ENCODE measurements at regions not wholly inside any gene's neighbourhood (a gene's known extent, or its start where the extent isn't known, plus 50 kb on each side); places are given as distances from the start of the nearest gene placed in this dataset.

- Histone ChIP-seq H3K36me3 (ENCODE audit: insufficient read depth, low read length) (no peaks in the 10 kb centered on the region), H3K4me1 (ENCODE audit: insufficient read depth, low read length) (no peaks in the 10 kb centered on the region), H3K27me3 (ENCODE audit: control insufficient read depth in 1 of 2, insufficient read depth in 2 of 2, low read length in 2 of 2) (no peaks in the 10 kb centered on the region), H3K27ac (ENCODE audit: low read depth in 1 of 2, low read length in 2 of 2) (no peak overlapping the region), H3K4me3 (ENCODE audit: low read length) (no peak overlapping the region), H3K9me3 (ENCODE audit: control insufficient read depth in 1 of 2, insufficient read depth in 1 of 2, low read length in 2 of 2) (no peaks in the 10 kb centered on the region)
- TF ChIP-seq, protein P1, sequence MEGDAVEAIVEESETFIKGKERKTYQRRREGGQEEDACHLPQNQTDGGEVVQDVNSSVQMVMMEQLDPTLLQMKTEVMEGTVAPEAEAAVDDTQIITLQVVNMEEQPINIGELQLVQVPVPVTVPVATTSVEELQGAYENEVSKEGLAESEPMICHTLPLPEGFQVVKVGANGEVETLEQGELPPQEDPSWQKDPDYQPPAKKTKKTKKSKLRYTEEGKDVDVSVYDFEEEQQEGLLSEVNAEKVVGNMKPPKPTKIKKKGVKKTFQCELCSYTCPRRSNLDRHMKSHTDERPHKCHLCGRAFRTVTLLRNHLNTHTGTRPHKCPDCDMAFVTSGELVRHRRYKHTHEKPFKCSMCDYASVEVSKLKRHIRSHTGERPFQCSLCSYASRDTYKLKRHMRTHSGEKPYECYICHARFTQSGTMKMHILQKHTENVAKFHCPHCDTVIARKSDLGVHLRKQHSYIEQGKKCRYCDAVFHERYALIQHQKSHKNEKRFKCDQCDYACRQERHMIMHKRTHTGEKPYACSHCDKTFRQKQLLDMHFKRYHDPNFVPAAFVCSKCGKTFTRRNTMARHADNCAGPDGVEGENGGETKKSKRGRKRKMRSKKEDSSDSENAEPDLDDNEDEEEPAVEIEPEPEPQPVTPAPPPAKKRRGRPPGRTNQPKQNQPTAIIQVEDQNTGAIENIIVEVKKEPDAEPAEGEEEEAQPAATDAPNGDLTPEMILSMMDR (IDR thresholded peaks at IDR 0.05), result no peak
- POLR2A ChIA-PET, result no interaction called here
- no peak for ATAC-seq (ENCODE audit: poor library complexity)
- Mint-ChIP-seq H3K4me1 (ENCODE audit: low read depth) (no peaks in the 10 kb centered on the region), H3K4me3 (no peak overlapping the region), H3K36me3 (ENCODE audit: low read depth) (no peaks in the 10 kb centered on the region), H3K27ac (no peak overlapping the region), H3K27me3 (no peaks in the 10 kb centered on the region), H3K9me3 (no peaks in the 10 kb centered on the region)
- intact Hi-C loops (cut with DNase I, micrococcal nuclease), result no loop called here
- DNase-seq, result no peak
- CTCF ChIA-PET, result no interaction called here
Observed at GRCh38 chr2:150759531-150759930, 272.1 kb upstream of the RND3 start.

GRCh38 chr2:150759106-150759505 is 271.6 kb upstream of the RND3 start:
- Histone ChIP-seq H3K9me3 (ENCODE audit: control insufficient read depth in 1 of 2, insufficient read depth in 1 of 2, low read length in 2 of 2) (no peaks in the 10 kb centered on the region), H3K27ac (ENCODE audit: low read depth in 1 of 2, low read length in 2 of 2) (no peak overlapping the region), H3K4me1 (ENCODE audit: insufficient read depth, low read length) (no peaks in the 10 kb centered on the region), H3K27me3 (ENCODE audit: control insufficient read depth in 1 of 2, insufficient read depth in 2 of 2, low read length in 2 of 2) (no peaks in the 10 kb centered on the region), H3K36me3 (ENCODE audit: insufficient read depth, low read length) (no peaks in the 10 kb centered on the region), H3K4me3 (ENCODE audit: low read length) (no peak overlapping the region)
- ATAC-seq (ENCODE audit: poor library complexity) (no peak), DNase-seq (no peak)
- ChIA-PET CTCF (no interaction called here), POLR2A (no interaction called here)
- no peaks in the 10 kb centered on the region for H3K36me3 Mint-ChIP-seq (ENCODE audit: low read depth)
- no peak overlapping the region for H3K27ac Mint-ChIP-seq
- H3K9me3 Mint-ChIP-seq, result no peaks in the 10 kb centered on the region
- no peak overlapping the region for H3K4me3 Mint-ChIP-seq
- H3K4me1 Mint-ChIP-seq (ENCODE audit: low read depth), result no peaks in the 10 kb centered on the region
- intact Hi-C loops (cut with DNase I, micrococcal nuclease), result no loop called here
- TF ChIP-seq, protein P1 (IDR thresholded peaks at IDR 0.05), result no peak
- H3K27me3 Mint-ChIP-seq, result no peaks in the 10 kb centered on the region

- Mint-ChIP-seq H3K4me3 (no peak overlapping the region), H3K9me3 (no peaks in the 10 kb centered on the region), H3K27ac (no peak overlapping the region), H3K4me1 (ENCODE audit: low read depth) (no peaks in the 10 kb centered on the region), H3K27me3 (no peaks in the 10 kb centered on the region), H3K36me3 (ENCODE audit: low read depth) (no peaks in the 10 kb centered on the region)
- DNase-seq (no peak), ATAC-seq (ENCODE audit: poor library complexity) (no peak)
- no peaks in the 10 kb centered on the region for H3K4me1 ChIP-seq (ENCODE audit: insufficient read depth, low read length)
- no peaks in the 10 kb centered on the region for H3K36me3 ChIP-seq (ENCODE audit: insufficient read depth, low read length)
- H3K9me3 ChIP-seq (ENCODE audit: control insufficient read depth in 1 of 2, insufficient read depth in 1 of 2, low read length in 2 of 2), result no peaks in the 10 kb centered on the region
- TF ChIP-seq, protein P1 (IDR thresholded peaks at IDR 0.05), result no peak
- H3K27me3 ChIP-seq (ENCODE audit: control insufficient read depth in 1 of 2, insufficient read depth in 2 of 2, low read length in 2 of 2), result no peaks in the 10 kb centered on the region
- no peak overlapping the region for H3K27ac ChIP-seq (ENCODE audit: low read depth in 1 of 2, low read length in 2 of 2)
- ChIA-PET POLR2A (no interaction called here), CTCF (no interaction called here)
- intact Hi-C loops (cut with DNase I, micrococcal nuclease), result no loop called here
- no peak overlapping the region for H3K4me3 ChIP-seq (ENCODE audit: low read length)
Observed at GRCh38 chr2:150752229-150752628, 264.8 kb upstream of the RND3 start.

All from CD4-positive, alpha-beta T cell (primary cell).